GM12878 (cell line): ENCODE measurements at regions not wholly inside any gene's neighbourhood (a gene's known extent, or its start where the extent isn't known, plus 50 kb on each side); places are given as distances from the start of the nearest gene placed in this dataset.

ENCODE experiments used
- ATAC-seq: fragments of 200-7000 bp; cut with Tn5 transposase; 3 replicates; pipeline ENCODE4 v1.9.1; 2020; ENCODE audit warnings: mild to moderate bottlenecking, moderate library complexity
- BruUV-seq: library from RNA; stranded (reverse); fragments of 400-500 nt; replicated peaks from 2 replicates; lab custom pipeline; 2021; lab: Mats Ljungman, UMichigan
- CTCF ChIA-PET: fragments of 300-600 bp; sonication (Branson Sonifier 250); formaldehyde crosslinking; extraction: SDS; loops from one replicate; lab custom pipeline; 2021; ENCODE audit warnings: inconsistent platforms; lab: Yijun Ruan, JAX
- POLR2A ChIA-PET: fragments of 350-600 bp; formaldehyde crosslinking; extraction: SDS; loops from one replicate; lab custom pipeline; 2021; ENCODE audit warnings: inconsistent platforms; lab: Charles Lee
- RAD21 ChIA-PET: fragments of 300-600 bp; sonication (Branson Sonifier 250); formaldehyde crosslinking; loops from one replicate; lab custom pipeline; 2023; ENCODE audit warnings: antibody characterized with exemption; ENCODE audit not compliant: unreplicated experiment; lab: Charles Lee
- SMC1A ChIA-PET: fragments of 300-600 bp; sonication (Branson Sonifier 250); formaldehyde crosslinking; loops from one replicate; lab custom pipeline; 2023; ENCODE audit not compliant: unreplicated experiment, uncharacterized antibody; lab: Charles Lee
- DNase-seq: peaks from one replicate; pipeline ENCODE4 v3.0.0-alpha.2; 2011; ENCODE audit warnings: low read depth, low spot score
- FAIRE-seq: peaks from 3 replicates; lab custom pipeline; 2011; peaks lifted over from hg19 to GRCh38; lab: Jason Lieb, UNC
- H2AFZ ChIP-seq: 2 replicates; pipeline ENCODE4 v1.6.0; 2011; ENCODE audit warnings: low read depth, low read length, control low read depth; ENCODE audit not compliant: control insufficient read depth
- H3K27ac ChIP-seq: 2 replicates; pipeline ENCODE4 v1.5.1; 2011; ENCODE audit warnings: control low read depth; ENCODE audit not compliant: control insufficient read depth, insufficient read depth
- H3K27me3 ChIP-seq, 2 experiments: replicated peaks in 1 of 2; 2 replicates each; pipeline versions ENCODE4 v1.6.0 to v1.6.1; 2011; ENCODE audit warnings: low read length in 1 of 2; ENCODE audit not compliant: control insufficient read depth in 2 of 2, insufficient read depth in 2 of 2
- H3K36me3 ChIP-seq, 2 experiments: 2 replicates each; pipeline ENCODE4 v1.5.1; 2011; ENCODE audit warnings: low read length in 1 of 2; ENCODE audit not compliant: control insufficient read depth in 2 of 2, insufficient read depth in 2 of 2
- H3K4me1 ChIP-seq: 2 replicates; pipeline ENCODE4 v1.6.1; 2011; ENCODE audit warnings: mild to moderate bottlenecking, low read length, moderate library complexity, mixed read lengths; ENCODE audit not compliant: control insufficient read depth, insufficient read depth
- H3K4me2 ChIP-seq: 2 replicates; pipeline ENCODE4 v1.6.0; 2011; ENCODE audit warnings: control low read depth; ENCODE audit not compliant: control insufficient read depth, insufficient read depth
- H3K4me3 ChIP-seq: fragments of 200-600 bp; sonication (generic); 2 replicates; pipeline ENCODE4 v1.5.1; 2016
- H3K79me2 ChIP-seq: 2 replicates; pipeline ENCODE4 v1.6.0; 2011; ENCODE audit warnings: low read length; ENCODE audit not compliant: control insufficient read depth, insufficient read depth
- H3K9ac ChIP-seq: 2 replicates; pipeline ENCODE4 v1.8.0; 2011; ENCODE audit warnings: low read length, control low read depth, mixed read lengths; ENCODE audit not compliant: control insufficient read depth, insufficient read depth
- H3K9me3 ChIP-seq: replicated peaks from 3 replicates; pipeline ENCODE4 v1.5.1; 2011; ENCODE audit warnings: mild to moderate bottlenecking, low read length; ENCODE audit not compliant: control insufficient read depth, insufficient read depth
- H4K20me1 ChIP-seq: 2 replicates; pipeline ENCODE4 v1.6.0; 2011; ENCODE audit not compliant: control insufficient read depth, insufficient read depth
- FOXM1 ChIP-seq: IDR thresholded peaks from 2 replicates; pipeline ENCODE4 v1.6.1; 2012; ENCODE audit warnings: low read depth, mild to moderate bottlenecking, inconsistent platforms, low read length, moderate library complexity
- GABPA ChIP-seq: IDR thresholded peaks from 2 replicates; pipeline ENCODE4 v1.6.1; 2014; ENCODE audit warnings: antibody characterized with exemption, low read depth, mild to moderate bottlenecking, inconsistent platforms
- JUNB ChIP-seq: IDR thresholded peaks from 2 replicates; pipeline ENCODE4 v1.6.1; 2016; ENCODE audit warnings: antibody characterized with exemption, mild to moderate bottlenecking
- LARP7 ChIP-seq: fragments of 450-650 bp; IDR thresholded peaks from 2 replicates; pipeline ENCODE4 v1.6.1; 2017; ENCODE audit warnings: mild to moderate bottlenecking
- NFIC ChIP-seq: IDR thresholded peaks from 2 replicates; pipeline ENCODE4 v1.6.1; 2012; ENCODE audit warnings: low read depth, mild to moderate bottlenecking, inconsistent platforms, low read length, moderate library complexity
- NR2C1 ChIP-seq: fragments of 450-650 bp; IDR thresholded peaks from 2 replicates; pipeline ENCODE4 v1.6.1; 2017; ENCODE audit warnings: antibody characterized with exemption, mild to moderate bottlenecking, moderate library complexity
- NR2F1 ChIP-seq: fragments of 450-650 bp; conservative IDR thresholded peaks from 2 replicates; pipeline ENCODE4 v1.6.1; 2017; ENCODE audit warnings: mild to moderate bottlenecking
- RAD21 ChIP-seq: IDR thresholded peaks from 2 replicates; pipeline ENCODE4 v1.6.1; 2011; ENCODE audit warnings: mild to moderate bottlenecking, low read depth, low read length, moderate library complexity; ENCODE audit not compliant: insufficient read depth
- RCOR1 ChIP-seq: conservative IDR thresholded peaks from 2 replicates; pipeline ENCODE4 v1.6.1; 2012; ENCODE audit warnings: low read depth, low read length, improper control_type of control experiment
- RELA ChIP-seq: fragments of 450-650 bp; IDR thresholded peaks from 2 replicates; pipeline ENCODE4 v1.8.0; 2014; ENCODE audit warnings: borderline replicate concordance; ENCODE audit not compliant: partially characterized antibody
- ZBED1 ChIP-seq: IDR thresholded peaks from 2 replicates; pipeline ENCODE4 v1.6.1; 2016; ENCODE audit warnings: borderline replicate concordance
- ZNF274 ChIP-seq: IDR thresholded peaks from one replicate; pipeline ENCODE4 v1.8.0; 2011; ENCODE audit not compliant: insufficient read length, insufficient read depth
- WGBS: methylation state at CpG from one replicate; pipeline ENCODE4 v1.1.6; 2016; ENCODE audit warnings: low lambda C conversion rate; ENCODE audit not compliant: insufficient replicate concordance, insufficient coverage; ENCODE audit errors: missing lambda C conversion rate; 5-methylcytosine and 5-hydroxymethylcytosine counted together
- in situ Hi-C: fragments of 300-500 bp; cut with MboI; formaldehyde crosslinking; loops from 9 replicates; pipeline ENCODE4 v1.14.3; 2018; ENCODE audit warnings: mixed read lengths
- intact Hi-C: fragments of 100-400 bp; cut with micrococcal nuclease; formaldehyde crosslinking; loops from one replicate; pipeline ENCODE4 v1.14.2; 2022; ENCODE audit not compliant: unreplicated experiment
- TF ChIP-seq, protein P1 (sequence below): IDR thresholded peaks from 2 replicates; pipeline ENCODE4 v1.6.1; 2011; ENCODE audit warnings: low read depth, mild to moderate bottlenecking, low read length, moderate library complexity, borderline replicate concordance; ENCODE audit errors: extremely low read depth
- TF ChIP-seq, protein P2 (sequence below): IDR thresholded peaks from 2 replicates; pipeline ENCODE4 v1.6.1; 2012; ENCODE audit warnings: low read depth, low read length, improper control_type of control experiment
- TF ChIP-seq, protein P3 (sequence below): fragments of 450-650 bp; IDR thresholded peaks from 2 replicates; pipeline ENCODE4 v1.6.1; 2017; ENCODE audit warnings: borderline replicate concordance
- TF ChIP-seq, protein P4 (sequence below): fragments of 450-650 bp; IDR thresholded peaks from 2 replicates; pipeline ENCODE4 v1.6.1; 2014; ENCODE audit warnings: mild to moderate bottlenecking
- TF ChIP-seq, protein P5 (sequence below): IDR thresholded peaks from 2 replicates; pipeline ENCODE4 v1.6.1; 2012; ENCODE audit warnings: low read depth, low read length, improper control_type of control experiment

DNA sequence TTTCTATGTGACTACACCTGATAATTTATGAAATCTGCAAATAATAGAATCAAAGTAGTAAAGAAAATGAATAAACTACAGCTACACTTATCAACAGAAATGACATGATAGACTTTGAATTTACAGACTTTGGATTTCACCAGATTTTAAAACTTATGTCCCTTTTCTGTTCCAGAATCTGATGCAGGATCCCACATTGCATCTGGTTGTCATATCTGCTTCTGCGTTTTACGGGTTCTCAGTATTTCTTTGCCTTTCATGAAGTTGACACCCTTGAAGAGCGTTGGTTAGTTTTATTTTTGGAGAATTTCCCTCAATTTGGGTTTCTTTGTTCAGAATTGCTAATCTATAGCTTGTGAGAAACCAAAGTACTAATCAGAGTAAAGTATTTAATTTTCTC is 174.9 kb upstream of the ADCY2 start:
- RAD21 ChIA-PET, result no interaction called here

More for the DNA sequence above, 174.9 kb upstream of the ADCY2 start:
- no peak for FAIRE-seq
- no peak overlapping the region for H3K4me2 ChIP-seq
- no peaks in the 10 kb centered on the region for H3K36me3 ChIP-seq
- TF ChIP-seq, protein P1, sequence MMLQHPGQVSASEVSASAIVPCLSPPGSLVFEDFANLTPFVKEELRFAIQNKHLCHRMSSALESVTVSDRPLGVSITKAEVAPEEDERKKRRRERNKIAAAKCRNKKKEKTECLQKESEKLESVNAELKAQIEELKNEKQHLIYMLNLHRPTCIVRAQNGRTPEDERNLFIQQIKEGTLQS, result no peak
- TF ChIP-seq ZNF274, result no peak
- TF ChIP-seq GABPA, result no peak
- no peak for TF ChIP-seq ZBED1
- TF ChIP-seq FOXM1, result no peak
- TF ChIP-seq, protein P2, sequence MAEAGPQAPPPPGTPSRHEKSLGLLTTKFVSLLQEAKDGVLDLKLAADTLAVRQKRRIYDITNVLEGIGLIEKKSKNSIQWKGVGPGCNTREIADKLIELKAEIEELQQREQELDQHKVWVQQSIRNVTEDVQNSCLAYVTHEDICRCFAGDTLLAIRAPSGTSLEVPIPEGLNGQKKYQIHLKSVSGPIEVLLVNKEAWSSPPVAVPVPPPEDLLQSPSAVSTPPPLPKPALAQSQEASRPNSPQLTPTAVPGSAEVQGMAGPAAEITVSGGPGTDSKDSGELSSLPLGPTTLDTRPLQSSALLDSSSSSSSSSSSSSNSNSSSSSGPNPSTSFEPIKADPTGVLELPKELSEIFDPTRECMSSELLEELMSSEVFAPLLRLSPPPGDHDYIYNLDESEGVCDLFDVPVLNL, result no peak
- TF ChIP-seq, protein P3, sequence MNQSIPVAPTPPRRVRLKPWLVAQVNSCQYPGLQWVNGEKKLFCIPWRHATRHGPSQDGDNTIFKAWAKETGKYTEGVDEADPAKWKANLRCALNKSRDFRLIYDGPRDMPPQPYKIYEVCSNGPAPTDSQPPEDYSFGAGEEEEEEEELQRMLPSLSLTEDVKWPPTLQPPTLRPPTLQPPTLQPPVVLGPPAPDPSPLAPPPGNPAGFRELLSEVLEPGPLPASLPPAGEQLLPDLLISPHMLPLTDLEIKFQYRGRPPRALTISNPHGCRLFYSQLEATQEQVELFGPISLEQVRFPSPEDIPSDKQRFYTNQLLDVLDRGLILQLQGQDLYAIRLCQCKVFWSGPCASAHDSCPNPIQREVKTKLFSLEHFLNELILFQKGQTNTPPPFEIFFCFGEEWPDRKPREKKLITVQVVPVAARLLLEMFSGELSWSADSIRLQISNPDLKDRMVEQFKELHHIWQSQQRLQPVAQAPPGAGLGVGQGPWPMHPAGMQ, result no peak
- TF ChIP-seq LARP7, result no peak
- TF ChIP-seq, protein P4, sequence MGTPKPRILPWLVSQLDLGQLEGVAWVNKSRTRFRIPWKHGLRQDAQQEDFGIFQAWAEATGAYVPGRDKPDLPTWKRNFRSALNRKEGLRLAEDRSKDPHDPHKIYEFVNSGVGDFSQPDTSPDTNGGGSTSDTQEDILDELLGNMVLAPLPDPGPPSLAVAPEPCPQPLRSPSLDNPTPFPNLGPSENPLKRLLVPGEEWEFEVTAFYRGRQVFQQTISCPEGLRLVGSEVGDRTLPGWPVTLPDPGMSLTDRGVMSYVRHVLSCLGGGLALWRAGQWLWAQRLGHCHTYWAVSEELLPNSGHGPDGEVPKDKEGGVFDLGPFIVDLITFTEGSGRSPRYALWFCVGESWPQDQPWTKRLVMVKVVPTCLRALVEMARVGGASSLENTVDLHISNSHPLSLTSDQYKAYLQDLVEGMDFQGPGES, result no peak
- no peak for TF ChIP-seq NR2C1
- TF ChIP-seq, protein P5, sequence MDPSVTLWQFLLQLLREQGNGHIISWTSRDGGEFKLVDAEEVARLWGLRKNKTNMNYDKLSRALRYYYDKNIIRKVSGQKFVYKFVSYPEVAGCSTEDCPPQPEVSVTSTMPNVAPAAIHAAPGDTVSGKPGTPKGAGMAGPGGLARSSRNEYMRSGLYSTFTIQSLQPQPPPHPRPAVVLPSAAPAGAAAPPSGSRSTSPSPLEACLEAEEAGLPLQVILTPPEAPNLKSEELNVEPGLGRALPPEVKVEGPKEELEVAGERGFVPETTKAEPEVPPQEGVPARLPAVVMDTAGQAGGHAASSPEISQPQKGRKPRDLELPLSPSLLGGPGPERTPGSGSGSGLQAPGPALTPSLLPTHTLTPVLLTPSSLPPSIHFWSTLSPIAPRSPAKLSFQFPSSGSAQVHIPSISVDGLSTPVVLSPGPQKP, result no peak
- TF ChIP-seq NFIC, result no peak
- TF ChIP-seq RELA, result no peak
- TF ChIP-seq RCOR1, result no peak
- TF ChIP-seq JUNB, result no peak
- no peak for TF ChIP-seq NR2F1
- no peak for TF ChIP-seq RAD21
- TF ChIP-seq, all 136 proteins: peak for 0
- ATAC-seq (no peak), DNase-seq (no peak)
- Histone ChIP-seq H3K9ac (no peak overlapping the region), H3K4me3 (no peak overlapping the region), H4K20me1 (no peaks in the 10 kb centered on the region), H3K79me2 (no peaks in the 10 kb centered on the region), H3K9me3 (no peaks in the 10 kb centered on the region), H3K4me1 (no peaks in the 10 kb centered on the region), H2AFZ (no peak overlapping the region), H3K27me3 (no peaks in the 10 kb centered on the region), H3K27ac (no peak overlapping the region)
- CTCF ChIA-PET, result no interaction called here
- intact Hi-C loops, result no loop called here
- SMC1A ChIA-PET, result no interaction called here
- BruUV-seq, result no TSS peak
- 49% methylated on average over 3 of the region's 3 CpGs for WGBS
- POLR2A ChIA-PET, result no interaction called here
- in situ Hi-C loops, result no loop called here
